Fibroblast of peridontal ligament (primary cell): ENCODE measurements at regions not wholly inside any gene's neighbourhood (a gene's known extent, or its start where the extent isn't known, plus 50 kb on each side); places are given as distances from the start of the nearest gene placed in this dataset.

Experiments
- DNase-seq: peaks from one replicate; pipeline ENCODE4 v3.0.0-alpha.2; 2010; ENCODE audit errors: extremely low read depth

DNA sequence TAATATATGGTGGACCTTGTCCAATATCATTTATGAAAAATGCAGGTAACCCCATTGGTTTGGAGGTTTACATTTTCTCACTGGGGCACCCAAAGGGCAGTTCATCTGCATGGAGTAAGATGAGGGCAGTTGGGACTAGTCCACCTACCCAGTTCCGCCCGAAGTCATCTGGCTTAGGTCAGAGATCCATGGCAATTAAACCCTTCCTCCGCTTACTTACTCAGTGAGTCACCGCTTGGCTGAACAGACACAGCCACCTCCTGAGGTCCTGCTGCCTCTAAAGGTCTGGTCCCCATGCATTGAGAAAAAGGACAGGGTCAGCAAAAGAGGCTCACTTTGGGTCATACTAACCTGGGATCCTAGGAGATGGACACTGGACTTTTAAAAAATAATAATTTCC is 102.9 kb upstream of the PRL start:
- DNase-seq, result peak; percentile 25

DNA sequence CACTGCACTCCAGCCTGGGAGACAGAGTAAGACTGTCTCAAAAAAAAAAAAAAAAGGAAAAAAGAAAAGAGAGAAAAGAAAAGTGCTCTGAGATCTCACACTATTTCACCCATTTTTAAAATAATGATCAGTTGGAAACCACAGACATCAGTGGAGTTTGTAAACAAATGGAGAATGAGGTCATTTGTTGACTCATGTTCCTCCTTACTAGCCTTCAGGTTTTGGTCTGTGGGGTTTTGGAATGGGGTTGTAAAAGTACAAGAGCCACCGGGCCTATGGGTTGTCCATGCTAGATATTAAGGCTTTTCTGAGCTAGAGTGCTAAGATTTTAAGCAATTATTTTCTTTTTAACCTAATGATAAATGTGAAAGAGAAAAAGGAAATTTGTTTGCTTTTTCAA is 104.4 kb upstream of the PRL start:
- DNase-seq, result no peak

DNA sequence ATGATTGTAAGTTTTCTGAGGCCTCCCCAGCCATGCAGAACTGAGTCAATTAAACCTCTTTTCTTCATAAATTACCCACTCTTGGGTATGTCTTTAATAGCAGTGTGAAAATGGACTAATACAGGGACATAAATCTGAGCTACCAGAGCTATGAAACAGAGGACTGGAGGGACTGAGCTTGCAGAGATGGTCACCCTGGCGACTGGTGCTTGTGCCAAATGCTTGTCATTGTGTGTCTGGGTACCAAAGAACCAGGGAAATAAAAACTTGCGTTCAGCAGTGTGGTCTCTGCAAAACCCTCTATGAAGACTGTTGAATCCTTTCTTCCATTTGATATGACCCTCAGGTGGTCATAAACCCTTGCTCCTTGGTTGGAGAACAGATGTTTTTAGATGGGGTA is 105.1 kb upstream of the PRL start:
- DNase-seq, result no peak

DNA sequence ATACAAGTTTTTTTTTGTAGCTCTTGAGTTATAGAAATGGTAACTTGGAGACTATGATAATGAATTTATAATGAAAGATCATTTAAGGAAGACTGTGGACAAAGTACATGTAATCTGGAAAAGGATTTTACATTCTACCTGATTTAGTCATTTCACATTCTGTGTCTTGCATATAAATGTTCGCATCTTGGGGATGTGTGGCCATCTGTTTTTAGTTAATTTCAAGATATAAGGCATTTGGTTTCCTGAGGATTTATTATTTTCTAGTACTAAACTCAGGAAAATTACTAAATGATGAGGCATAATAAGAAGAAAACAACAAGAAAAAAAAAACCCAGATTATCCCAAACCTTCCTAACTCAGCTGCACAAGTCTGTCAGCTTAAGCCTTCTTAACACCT is 112.7 kb upstream of the PRL start:
- no peak for DNase-seq

DNA sequence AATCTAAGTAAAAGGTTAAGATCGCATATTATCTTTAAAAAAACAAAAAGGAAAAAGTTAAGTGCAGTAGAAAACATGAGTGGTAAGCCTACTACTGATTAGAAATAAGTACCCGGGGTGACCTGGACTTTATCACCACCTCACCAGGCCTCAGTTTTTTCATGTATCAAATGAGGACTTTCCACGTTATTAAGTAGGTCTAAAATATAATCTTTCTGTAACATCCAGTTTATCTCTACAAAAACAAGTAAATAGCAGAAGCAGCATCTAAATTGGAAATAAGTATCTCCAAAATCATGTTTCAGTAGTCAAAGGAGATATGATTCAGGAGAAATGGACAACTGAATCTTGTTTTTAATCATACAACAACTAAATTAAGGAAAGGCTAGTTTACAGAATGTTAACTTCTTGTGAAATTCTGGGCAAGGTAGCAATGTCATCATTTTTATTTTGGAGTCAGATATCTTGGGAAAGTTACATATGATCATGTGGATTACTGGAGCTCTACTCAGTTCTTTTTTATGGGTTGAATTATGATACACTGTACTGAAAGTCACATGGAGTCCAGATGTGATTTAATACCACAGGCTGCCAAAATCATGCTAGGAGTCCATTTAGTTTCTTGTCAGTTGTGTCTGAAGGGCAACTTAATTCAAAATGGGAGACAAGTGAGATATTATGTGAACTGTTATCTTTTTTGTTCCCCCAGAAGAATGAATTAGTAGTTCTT is 114.7 kb upstream of the PRL start:
- peak; percentile 95 for DNase-seq

DNA sequence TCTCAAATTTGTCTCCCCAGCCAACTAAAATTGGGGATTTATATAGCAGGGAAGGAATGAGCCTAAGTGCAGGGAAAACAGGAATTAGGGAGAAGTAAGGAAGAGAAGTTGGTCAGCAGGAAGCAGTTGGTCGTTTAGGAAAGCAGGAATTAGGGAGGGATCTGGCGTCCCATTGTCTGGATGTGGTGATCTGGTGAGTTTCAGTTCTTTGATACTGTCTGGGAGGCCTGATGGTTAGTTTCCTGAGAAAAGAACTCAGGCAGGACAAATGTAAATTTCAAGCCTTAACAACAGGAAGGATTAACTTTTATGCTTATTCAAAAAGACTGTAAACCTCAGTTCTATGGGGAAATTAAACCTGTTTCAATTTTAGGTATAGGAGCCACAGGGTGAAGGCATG is 116.2 kb upstream of the PRL start:
- no peak for DNase-seq

DNA sequence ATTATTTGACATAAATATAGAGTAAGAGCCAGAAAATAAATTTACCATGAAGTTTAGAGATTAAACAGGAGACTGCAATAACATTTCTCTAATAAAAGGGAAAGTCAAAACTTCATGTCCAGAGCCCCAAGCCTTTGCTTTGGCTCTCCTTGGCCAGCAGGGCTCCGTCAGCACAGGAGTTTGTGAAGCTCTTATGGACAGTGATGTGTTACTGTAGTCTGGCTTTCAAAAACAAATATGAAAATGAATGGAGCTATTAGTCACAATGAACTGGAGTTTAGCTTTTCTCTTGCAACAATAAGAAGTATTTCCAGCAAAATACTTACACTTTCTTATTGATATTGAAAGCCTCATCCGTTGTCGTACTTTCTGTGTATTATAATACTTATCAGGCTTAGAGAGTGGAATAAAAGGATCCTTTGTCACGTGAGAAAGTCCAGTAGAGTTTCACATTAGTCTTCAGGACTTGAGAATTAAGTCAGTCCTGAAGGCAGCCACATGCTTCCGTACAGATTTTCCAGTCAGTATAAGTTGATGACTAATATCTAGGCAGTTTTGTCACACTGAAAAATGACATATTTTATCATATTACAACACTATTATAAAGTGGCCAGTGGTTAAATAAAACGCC is 117.0 kb upstream of the PRL start:
- DNase-seq, result peak; percentile 65

DNA sequence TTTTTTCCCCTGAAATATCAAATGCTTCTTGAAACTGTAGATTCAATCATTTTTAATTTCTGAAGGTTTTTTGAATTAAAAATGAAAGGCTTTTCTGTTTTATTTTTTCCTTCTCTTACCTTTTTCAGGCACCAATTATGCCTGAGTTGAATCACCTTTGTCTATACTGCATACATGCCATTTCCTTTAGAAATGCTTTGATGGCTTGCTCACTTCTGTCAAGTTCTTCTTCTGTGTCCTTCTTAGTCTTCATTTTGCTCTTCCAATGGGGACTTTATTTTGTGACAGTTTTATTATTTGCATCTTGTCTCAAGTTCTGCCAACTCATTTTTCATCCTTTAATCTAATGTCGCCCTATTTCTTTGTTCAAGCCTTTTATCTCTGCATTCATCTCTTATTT is 121.9 kb upstream of the PRL start:
- no peak for DNase-seq

DNA sequence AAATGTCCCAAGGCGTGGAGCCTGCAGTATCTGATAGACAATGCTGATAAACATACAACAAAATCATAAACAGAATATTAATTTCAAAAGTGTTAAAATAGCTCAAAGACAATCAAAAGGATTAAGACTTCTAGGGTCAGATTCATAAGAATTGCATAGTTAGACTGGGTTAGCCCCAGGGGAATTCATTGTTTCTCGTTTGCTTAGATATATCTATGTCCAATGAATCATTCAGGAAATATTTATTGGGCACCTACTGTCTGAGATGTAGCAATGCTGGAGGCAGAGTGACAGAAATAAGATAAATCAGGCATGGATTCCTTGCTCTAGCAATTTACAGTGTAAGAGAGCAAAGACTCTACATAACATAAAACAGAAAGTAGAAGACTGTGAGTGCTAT is 124.4 kb upstream of the PRL start:
- DNase-seq, result peak; percentile 26

DNA sequence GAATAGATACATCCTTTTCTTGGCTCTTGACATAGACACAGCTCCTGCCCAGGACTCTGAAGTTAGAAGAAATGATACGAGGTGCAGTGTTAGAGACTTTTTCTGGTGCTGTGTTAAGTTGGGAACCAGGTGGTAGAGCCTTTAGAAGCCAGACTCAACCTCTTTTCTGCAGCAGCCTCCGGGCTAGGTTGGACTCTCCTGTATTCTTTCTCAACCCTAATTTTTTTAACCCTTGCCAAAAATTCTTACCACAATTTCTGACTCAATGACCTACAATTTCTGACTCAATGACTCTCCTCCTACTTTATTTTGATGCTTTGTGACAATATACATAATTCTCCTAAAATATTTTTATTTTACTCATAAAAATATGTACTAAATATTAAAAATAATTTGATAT is 127.4 kb upstream of the PRL start:
- DNase-seq, result no peak

DNA sequence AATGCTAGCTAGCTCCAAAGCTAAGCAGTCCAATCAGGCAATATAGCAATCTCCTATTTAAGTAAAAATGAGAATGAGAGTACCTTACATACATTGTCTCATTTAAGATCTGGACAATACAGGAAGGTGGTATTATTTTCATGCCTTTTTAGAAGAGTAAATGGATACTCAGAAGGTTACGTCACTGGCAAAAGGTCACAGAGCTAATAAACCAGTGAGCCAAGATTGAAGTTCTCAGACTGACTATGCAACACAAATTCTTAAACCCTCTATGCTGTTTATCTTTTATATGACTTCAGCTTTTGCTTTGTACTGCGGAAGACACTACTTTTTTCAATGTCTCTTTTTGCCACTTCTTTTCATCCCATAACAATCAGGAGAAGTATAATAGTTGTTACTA is 135.2 kb upstream of the PRL start:
- no peak for DNase-seq

DNA sequence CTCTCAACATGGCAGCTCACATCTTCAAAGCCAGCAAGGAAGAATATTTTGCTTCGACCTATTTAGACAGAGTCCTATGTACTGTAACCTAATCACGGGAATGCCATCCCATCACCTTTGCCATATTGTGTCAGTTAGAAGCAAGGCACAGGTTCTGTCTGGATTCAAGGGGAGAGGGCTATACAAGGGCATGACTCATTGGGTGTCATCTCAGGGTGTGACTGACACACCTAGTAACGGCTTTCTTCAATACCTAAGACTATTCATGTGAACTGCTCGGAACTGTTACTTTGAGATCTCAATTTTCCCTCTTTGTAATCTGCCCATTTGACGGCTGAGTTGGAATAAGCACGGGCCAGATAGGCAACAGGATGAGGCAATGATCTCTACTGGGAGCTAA is 135.6 kb upstream of the HDGFL1 start:
- no peak for DNase-seq

DNA sequence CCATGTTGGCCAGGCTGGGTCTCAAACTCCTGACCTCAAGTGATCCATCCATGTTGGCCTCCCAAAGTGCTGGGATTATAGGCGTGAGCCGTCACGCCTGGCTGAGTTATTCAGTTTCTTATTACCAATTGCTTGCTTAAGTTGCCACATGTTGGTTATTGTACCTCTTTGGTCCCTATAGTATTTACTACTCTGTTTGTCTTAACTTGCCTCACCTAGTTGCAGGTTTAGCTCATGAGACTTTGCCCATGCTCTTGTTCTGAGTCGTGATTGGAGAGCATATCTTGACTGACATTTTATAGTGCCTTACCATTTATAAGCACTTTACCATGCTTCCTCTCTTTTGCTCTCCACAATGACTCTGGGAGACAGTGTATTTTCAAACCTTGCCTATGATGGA is 134.2 kb upstream of the HDGFL1 start:
- no peak for DNase-seq

DNA sequence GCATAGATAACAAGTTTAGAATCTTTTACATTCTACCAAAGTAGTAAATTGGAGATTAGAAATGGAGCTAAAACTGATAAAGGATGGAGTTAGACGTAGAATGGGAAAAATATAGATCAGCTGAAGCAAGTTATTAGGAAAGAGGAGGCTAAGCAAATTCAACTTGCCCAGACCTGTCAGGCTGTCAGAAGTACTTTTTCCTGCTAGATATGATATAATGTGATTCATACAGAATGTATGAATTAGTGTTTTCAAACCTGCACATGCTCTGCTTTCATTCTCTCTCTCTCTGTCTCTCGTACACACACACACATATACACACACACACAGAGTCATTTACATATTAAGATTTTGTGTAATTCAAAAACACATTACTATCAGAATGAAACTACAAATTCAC is 133.2 kb upstream of the HDGFL1 start:
- DNase-seq, result no peak

DNA sequence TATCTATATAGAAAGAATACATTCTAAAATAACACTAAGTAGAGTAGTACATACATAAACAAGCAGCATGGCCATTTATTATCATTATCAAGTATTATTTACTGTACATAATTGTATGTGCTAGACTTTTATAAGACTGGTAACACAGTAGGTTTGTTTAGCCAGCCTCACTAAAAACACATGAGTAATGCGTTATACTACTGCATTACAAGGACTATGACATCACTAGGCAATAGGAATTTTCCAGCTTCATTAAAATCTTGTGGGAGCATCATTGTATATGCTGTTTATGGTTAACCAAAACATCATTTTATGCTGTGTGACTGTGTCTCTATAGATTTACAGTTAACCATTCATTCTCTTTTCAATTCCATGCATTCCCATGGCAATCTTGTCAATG is 131.7 kb upstream of the HDGFL1 start:
- DNase-seq, result no peak

DNA sequence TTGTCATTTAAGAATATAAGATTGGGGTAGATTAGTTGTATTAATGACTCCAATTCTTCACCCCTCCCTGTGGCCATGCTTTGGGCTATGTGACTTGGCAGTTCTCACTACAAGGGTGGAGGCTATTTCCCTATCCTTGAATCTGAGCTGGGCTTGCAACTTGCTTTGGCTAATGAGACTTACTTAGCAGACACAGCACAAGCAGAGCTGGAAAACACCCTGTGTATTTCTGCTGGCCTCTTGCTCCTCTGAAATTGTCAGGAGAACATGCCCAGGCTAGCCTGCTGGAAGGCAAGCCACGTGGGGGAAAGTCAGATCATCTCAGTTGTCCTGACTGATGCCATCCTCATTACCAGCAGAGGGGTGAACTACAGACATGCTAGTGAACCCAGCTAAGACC is 126.5 kb upstream of the HDGFL1 start:
- DNase-seq, result peak; percentile 82

DNA sequence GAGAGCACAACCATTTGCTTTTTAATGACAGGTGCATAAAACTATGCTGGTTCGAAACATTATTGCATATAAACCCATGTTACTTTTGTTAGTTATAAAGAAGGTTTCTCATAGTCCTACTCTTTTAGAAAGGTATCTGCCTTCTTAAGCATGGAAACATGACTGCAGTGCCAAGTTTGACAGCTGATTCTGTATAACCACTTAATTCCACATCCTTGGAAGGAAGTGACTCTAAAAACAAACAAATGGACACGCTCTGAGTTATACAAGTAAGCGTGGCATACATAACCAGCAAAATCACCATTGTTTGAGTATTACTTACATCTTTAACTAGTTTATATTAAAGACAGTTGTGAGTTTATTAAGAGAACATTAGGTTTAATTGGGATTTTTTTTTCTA is 125.0 kb upstream of the HDGFL1 start:
- DNase-seq, result peak; percentile 25

DNA sequence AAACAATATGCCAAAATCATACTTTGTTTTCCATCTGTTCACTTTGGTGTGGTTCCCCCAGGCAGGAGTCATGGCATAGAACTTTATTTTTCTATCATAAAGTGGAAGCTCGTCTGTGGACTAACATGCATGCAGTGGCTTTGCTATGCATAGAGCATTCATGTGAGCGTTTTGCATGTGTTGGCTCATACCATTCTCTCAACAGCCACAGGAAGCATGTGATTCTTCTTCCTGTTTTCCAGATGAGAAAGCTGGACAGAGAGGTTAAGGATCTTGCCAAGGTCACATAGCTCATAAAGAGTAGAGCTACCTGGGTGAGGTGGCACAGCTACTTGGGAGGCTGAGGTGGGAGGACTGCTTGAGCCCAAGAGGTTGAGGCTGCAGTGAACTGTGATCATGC is 123.4 kb upstream of the HDGFL1 start:
- no peak for DNase-seq

DNA sequence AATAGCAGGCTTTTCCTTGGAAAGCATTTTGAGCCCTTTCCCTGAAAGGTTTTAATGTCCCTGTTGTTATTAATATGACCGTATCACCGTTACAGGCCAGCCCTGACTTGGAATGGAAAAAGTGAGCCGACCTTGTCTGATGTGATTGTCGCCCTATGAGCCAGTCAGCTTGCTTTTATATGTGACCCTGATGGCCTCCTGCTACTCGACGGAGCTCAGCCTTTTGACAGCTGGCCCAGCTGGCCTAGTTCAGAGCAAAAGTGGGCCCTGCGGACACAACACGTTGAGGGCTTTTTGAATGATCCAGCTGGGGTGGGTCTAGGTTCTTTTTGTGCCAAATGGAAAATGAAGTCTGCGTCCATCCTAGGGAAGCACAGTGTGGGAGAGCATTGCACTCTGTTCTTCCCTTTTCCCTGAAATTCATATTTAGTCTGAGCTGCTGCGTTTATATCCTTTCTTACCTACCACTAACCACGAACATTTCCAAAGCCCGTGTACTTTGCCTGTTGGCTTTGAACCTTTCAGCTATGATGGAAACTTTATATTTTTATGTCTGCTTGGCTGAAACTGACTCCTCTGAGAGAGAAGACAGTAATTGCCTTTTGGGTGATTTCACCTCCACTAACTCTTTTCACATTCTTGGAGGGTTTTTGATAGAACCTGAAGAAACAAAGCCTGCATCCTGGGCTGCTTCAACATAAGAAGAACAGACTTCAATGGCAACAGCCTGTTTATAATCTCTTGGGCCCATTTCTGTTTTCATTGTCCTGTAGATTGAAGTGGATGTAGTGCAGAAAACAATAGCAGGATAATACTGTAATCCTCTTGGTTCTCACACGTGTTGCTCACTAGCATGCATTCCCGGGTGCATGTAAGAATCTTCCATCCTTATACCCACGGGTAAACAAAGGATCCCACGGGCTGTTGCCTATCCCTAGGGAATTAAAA is 121.8 kb upstream of the HDGFL1 start:
- no peak for DNase-seq

DNA sequence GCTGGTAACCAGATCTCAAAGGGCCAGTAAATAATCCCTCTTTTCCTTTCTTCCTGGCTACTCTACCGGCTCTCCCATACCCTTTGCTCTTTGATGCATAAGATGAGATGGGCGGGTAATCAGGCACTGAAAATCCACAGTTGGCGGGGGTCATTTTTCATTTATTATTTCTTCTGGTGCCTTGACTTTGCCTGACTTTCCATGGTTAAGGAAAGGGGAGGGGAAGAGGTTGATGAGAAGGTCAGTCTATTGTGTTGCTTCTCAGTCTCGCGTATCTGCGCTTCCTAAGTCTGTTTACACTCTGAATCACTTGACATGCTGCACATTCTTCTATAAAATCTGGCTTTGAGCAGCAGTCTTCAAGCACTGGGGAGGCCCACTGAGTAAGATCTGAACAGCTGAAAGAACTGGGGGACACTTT is 121.1 kb upstream of the HDGFL1 start:
- DNase-seq, result peak; percentile 79

DNA sequence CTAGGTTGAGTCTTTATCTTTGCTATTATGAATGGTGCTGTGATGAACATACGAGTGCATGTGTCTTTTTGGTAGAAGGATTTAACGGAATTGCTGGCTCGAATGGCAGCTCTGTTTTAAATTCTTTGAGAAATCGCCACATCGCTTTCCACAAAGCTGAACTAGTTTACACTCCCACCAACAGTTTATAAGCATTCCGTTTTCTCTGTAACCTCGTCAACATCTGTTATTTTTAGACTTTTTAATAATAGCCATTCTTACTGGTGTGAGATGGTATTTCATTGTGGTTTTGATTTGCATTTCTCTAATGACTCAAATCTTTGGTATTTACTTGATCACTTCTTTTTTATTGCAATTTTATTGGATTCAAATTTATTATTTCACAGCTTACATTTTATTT is 117.4 kb upstream of the HDGFL1 start:
- DNase-seq, result no peak

DNA sequence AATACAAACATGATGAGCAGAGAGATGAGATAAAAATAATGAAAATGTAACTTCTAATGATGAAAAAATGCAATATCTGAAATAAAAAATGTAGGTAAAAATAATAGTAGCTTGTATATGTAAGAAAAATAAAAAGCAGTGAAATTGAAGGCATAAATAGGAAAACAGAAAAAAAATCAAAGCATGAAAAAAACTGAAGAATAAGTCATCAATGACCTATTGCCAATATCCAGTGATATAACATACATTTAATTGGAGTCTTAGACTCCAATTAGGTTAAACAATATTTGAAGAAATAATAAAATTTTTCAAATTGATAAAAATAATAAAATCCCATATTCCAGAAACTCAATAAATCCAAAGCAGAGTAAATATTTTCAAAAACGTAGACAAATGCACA is 114.0 kb upstream of the HDGFL1 start:
- DNase-seq, result no peak

DNA sequence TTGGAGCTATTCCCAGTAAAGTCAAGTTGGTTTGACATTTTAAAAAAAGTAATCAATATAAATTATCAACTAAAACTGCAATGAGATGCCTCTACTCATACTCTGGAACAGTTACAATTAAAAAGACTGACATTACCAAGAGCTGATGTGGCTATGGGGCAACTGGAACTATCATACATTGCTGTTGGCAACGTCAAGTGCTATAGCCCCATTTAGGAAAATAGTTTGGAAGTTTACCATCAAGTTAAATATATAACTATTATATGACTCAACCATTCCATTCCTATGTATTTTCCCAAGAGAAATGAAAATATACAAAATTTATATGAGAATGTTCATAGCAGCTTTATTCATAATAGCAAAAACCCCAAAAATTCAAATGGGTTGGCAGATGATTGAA is 111.4 kb upstream of the HDGFL1 start:
- DNase-seq, result peak; percentile 54
